ENCODE measurements at regions not wholly inside any gene's neighbourhood (a gene's known extent, or its start where the extent isn't known, plus 50 kb on each side); places are given as distances from the start of the nearest gene placed in this dataset.

GRCh38 chr11:32313477-32313876 is 121.9 kb downstream of the WT1 start:
- no CpG with 5 or more reads among the region's 6 CpGs for WGBS (ENCODE audit: insufficient coverage, insufficient read length)
- no peaks in the 10 kb centered on the region for H3K36me3 ChIP-seq (ENCODE audit: control insufficient read depth, insufficient read depth, low read length)
- no peak overlapping the region for H3K4me3 ChIP-seq (ENCODE audit: low read length)
- H3K27me3 ChIP-seq (ENCODE audit: control insufficient read depth, insufficient read depth, low read length), result no peaks in the 10 kb centered on the region
- DNase-seq (ENCODE audit: low read depth, low spot score), result no peak
- H3K27ac ChIP-seq (ENCODE audit: low read length), result no peak overlapping the region
- no peaks in the 10 kb centered on the region for H3K9me3 ChIP-seq (ENCODE audit: control insufficient read depth, insufficient read depth, low read length)
- 0 out of 2 replicates have a peak, but pooled peaks cover 3% of the 10 kb centered on the region for H3K4me1 ChIP-seq (ENCODE audit: control insufficient read depth, insufficient read depth, low read length)

- no peak for DNase-seq (ENCODE audit: low read depth, low spot score)
- no peaks in the 10 kb centered on the region for H3K36me3 ChIP-seq (ENCODE audit: control insufficient read depth, insufficient read depth, low read length)
- H3K27ac ChIP-seq (ENCODE audit: low read length), result no peak overlapping the region
- WGBS (ENCODE audit: insufficient coverage, insufficient read length), result no CpG with 5 or more reads among the region's 4 CpGs
- no peaks in the 10 kb centered on the region for H3K27me3 ChIP-seq (ENCODE audit: control insufficient read depth, insufficient read depth, low read length)
- H3K4me1 ChIP-seq (ENCODE audit: control insufficient read depth, insufficient read depth, low read length), result 0 out of 2 replicates have a peak, but pooled peaks cover 3% of the 10 kb centered on the region
- H3K9me3 ChIP-seq (ENCODE audit: control insufficient read depth, insufficient read depth, low read length), result no peaks in the 10 kb centered on the region
- no peak overlapping the region for H3K4me3 ChIP-seq (ENCODE audit: low read length)
Observed at GRCh38 chr11:32315121-32315520, 120.2 kb downstream of the WT1 start.

GRCh38 chr11:32316232-32316631 is 119.1 kb downstream of the WT1 start:
- no peak overlapping the region for H3K4me3 ChIP-seq (ENCODE audit: low read length)
- H3K4me1 ChIP-seq (ENCODE audit: control insufficient read depth, insufficient read depth, low read length), result 0 out of 2 replicates have a peak, but pooled peaks cover 3% of the 10 kb centered on the region
- no peak for DNase-seq (ENCODE audit: low read depth, low spot score)
- no peaks in the 10 kb centered on the region for H3K9me3 ChIP-seq (ENCODE audit: control insufficient read depth, insufficient read depth, low read length)
- no peaks in the 10 kb centered on the region for H3K36me3 ChIP-seq (ENCODE audit: control insufficient read depth, insufficient read depth, low read length)
- H3K27ac ChIP-seq (ENCODE audit: low read length), result no peak overlapping the region
- H3K27me3 ChIP-seq (ENCODE audit: control insufficient read depth, insufficient read depth, low read length), result no peaks in the 10 kb centered on the region
- WGBS (ENCODE audit: insufficient coverage, insufficient read length), result no CpG with 5 or more reads among the region's 3 CpGs

DNA sequence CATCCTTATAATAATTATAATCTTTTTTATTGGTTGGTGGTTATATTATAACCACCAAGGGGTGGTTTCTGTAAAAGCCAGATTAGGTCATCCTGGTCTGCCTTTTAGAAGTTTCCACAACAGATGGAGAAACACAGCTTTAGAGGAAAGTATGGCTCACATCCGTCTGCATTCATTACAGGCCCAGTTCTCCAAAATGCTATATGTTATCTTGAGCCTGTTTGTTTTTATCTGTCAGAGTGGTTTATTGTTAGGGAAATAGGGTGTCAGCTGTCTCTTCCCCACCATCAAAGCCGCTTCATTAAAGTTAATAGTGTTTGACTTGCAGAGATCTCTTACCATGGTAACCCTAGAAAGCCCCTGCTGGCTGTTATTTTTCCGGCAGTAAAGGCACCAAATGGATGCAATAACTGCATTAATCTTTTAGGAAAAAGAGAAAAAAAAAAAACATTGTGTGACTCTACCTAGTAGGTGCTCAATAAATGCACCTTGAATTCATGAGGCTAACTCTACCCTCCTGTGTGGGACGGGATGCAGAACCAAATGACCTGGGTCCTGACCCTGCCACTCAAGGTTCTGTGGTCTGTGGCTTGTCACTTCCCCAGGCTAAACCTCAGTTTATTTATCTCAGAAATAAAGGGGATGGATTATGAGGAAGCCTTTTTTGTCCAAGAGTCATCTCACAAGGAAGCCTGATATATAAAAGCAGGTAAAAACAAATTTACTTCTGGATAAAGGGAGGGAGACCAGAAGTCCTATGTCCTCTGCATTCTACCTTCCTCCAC is 118.3 kb downstream of the WT1 start:
- no CpG with 5 or more reads among the region's 4 CpGs for WGBS (ENCODE audit: insufficient coverage, insufficient read length)
- no peak for DNase-seq (ENCODE audit: low read depth, low spot score)
- no peaks in the 10 kb centered on the region for H3K27me3 ChIP-seq (ENCODE audit: control insufficient read depth, insufficient read depth, low read length)
- H3K4me1 ChIP-seq (ENCODE audit: control insufficient read depth, insufficient read depth, low read length), result 0 out of 2 replicates have a peak, but pooled peaks cover 3% of the 10 kb centered on the region
- no peaks in the 10 kb centered on the region for H3K9me3 ChIP-seq (ENCODE audit: control insufficient read depth, insufficient read depth, low read length)
- H3K4me3 ChIP-seq (ENCODE audit: low read length), result no peak overlapping the region
- no peaks in the 10 kb centered on the region for H3K36me3 ChIP-seq (ENCODE audit: control insufficient read depth, insufficient read depth, low read length)
- no peak overlapping the region for H3K27ac ChIP-seq (ENCODE audit: low read length)

- DNase-seq (ENCODE audit: low read depth, low spot score), result no peak
- H3K27ac ChIP-seq (ENCODE audit: low read length), result no peak overlapping the region
- no CpG with 5 or more reads among the region's 1 CpG for WGBS (ENCODE audit: insufficient coverage, insufficient read length)
- 0 out of 2 replicates have a peak, but pooled peaks cover 3% of the 10 kb centered on the region for H3K4me1 ChIP-seq (ENCODE audit: control insufficient read depth, insufficient read depth, low read length)
- no peaks in the 10 kb centered on the region for H3K27me3 ChIP-seq (ENCODE audit: control insufficient read depth, insufficient read depth, low read length)
- H3K36me3 ChIP-seq (ENCODE audit: control insufficient read depth, insufficient read depth, low read length), result no peaks in the 10 kb centered on the region
- no peak overlapping the region for H3K4me3 ChIP-seq (ENCODE audit: low read length)
- H3K9me3 ChIP-seq (ENCODE audit: control insufficient read depth, insufficient read depth, low read length), result no peaks in the 10 kb centered on the region
Observed at GRCh38 chr11:32317643-32318042, 117.7 kb downstream of the WT1 start.

DNA sequence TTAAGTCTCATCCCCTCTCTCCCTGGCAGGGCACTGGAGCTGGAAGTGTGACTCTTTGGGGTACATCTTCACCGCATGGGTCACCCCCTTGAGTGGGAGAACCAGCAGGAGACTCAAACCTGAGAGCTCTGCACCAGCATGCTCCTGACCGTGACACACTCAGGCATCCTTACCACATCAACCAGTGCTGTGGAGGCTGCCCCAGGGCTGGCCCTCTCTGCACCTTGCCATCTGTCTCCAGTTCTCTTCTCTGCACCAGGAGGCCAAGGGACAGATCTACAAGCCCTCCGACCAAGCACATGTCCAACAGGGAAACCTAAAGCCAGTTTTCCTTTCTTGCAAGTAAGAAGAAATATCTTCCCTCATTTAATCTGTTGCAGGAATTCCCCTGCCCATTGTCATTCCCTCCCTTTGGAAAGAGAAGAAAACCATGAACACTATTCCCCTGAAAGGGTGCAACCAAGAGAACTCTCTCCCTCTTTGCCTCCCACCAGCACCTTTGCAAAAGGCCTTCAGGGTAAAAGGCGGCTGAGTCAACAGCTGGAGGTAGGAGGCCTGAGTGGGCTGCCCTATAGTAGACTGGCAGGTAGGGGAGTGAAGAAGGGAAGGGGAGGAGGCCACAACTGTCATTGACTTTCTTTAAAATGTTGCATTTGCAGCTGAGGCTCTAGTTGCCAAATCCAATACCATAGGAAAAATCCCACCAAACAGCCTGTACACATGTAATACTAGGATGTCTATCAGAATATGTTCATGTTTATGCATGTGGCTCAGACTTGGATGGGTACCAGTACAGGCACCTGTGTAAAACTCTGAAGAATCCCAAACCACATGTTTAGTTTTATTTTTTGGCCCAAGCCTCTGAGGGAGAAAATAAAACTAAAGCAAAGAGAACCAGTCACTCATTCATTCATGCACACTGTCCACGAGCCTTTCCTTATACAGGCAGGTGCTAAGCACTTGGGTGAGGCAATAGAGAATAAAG is 117.0 kb downstream of the WT1 start:
- H3K4me1 ChIP-seq (ENCODE audit: control insufficient read depth, insufficient read depth, low read length), result 0 out of 2 replicates have a peak, but pooled peaks cover 1% of the 10 kb centered on the region
- no peak overlapping the region for H3K27ac ChIP-seq (ENCODE audit: low read length)
- H3K36me3 ChIP-seq (ENCODE audit: control insufficient read depth, insufficient read depth, low read length), result no peaks in the 10 kb centered on the region
- WGBS (ENCODE audit: insufficient coverage, insufficient read length), result no CpG with 5 or more reads among the region's 5 CpGs
- no peak overlapping the region for H3K4me3 ChIP-seq (ENCODE audit: low read length)
- H3K9me3 ChIP-seq (ENCODE audit: control insufficient read depth, insufficient read depth, low read length), result no peaks in the 10 kb centered on the region
- DNase-seq (ENCODE audit: low read depth, low spot score), result no peak
- H3K27me3 ChIP-seq (ENCODE audit: control insufficient read depth, insufficient read depth, low read length), result no peaks in the 10 kb centered on the region

DNA sequence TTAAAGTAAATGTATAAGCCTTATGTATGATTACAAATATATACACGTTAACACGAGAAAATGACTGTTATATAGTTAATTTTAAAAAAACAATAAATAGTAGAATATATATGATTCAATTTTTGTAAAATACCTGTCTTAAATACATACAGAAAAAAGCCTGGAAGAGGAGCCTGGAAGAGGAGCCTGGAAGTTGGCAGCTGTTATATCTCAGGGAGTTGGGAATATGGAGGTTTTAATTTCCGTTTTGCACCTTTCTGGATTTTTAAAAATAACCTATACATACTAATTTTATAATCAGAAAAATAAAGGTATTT is 111.6 kb downstream of the WT1 start:
- H3K4me1 ChIP-seq (ENCODE audit: control insufficient read depth, insufficient read depth, low read length), result no peaks in the 10 kb centered on the region
- H3K4me3 ChIP-seq (ENCODE audit: low read length), result no peak overlapping the region
- H3K27ac ChIP-seq (ENCODE audit: low read length), result no peak overlapping the region
- no peaks in the 10 kb centered on the region for H3K9me3 ChIP-seq (ENCODE audit: control insufficient read depth, insufficient read depth, low read length)
- H3K27me3 ChIP-seq (ENCODE audit: control insufficient read depth, insufficient read depth, low read length), result no peaks in the 10 kb centered on the region
- H3K36me3 ChIP-seq (ENCODE audit: control insufficient read depth, insufficient read depth, low read length), result no peaks in the 10 kb centered on the region
- WGBS (ENCODE audit: insufficient coverage, insufficient read length), result no CpG with 5 or more reads among the region's 3 CpGs
- no peak for DNase-seq (ENCODE audit: low read depth, low spot score)

GRCh38 chr11:32325187-32325586 is 110.2 kb downstream of the WT1 start:
- no peak overlapping the region for H3K27ac ChIP-seq (ENCODE audit: low read length)
- H3K4me1 ChIP-seq (ENCODE audit: control insufficient read depth, insufficient read depth, low read length), result no peaks in the 10 kb centered on the region
- H3K36me3 ChIP-seq (ENCODE audit: control insufficient read depth, insufficient read depth, low read length), result no peaks in the 10 kb centered on the region
- DNase-seq (ENCODE audit: low read depth, low spot score), result no peak
- no peaks in the 10 kb centered on the region for H3K9me3 ChIP-seq (ENCODE audit: control insufficient read depth, insufficient read depth, low read length)
- H3K4me3 ChIP-seq (ENCODE audit: low read length), result no peak overlapping the region
- WGBS (ENCODE audit: insufficient coverage, insufficient read length), result no CpG with 5 or more reads among the region's 3 CpGs
- H3K27me3 ChIP-seq (ENCODE audit: control insufficient read depth, insufficient read depth, low read length), result no peaks in the 10 kb centered on the region

DNA sequence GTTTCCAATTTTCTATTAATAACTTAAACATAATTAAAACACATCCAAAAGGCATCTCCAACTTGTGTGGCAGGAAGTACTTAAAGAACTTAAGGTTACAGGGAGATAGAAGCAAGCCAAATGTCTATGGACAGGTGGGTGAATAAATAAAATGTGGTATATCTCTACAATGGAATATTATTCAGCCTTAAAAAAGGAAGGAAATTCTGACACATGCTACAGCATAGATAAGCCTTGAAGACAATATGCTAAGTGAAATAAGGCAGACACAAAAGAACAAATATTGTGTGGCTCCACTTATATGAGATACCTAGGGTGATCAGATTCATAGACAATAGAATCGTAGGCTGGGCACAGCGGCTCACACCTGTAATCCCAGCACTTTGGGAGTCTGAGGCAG is 109.6 kb downstream of the WT1 start:
- DNase-seq (ENCODE audit: low read depth, low spot score), result no peak
- H3K4me3 ChIP-seq (ENCODE audit: low read length), result no peak overlapping the region
- no CpG with 5 or more reads among the region's 2 CpGs for WGBS (ENCODE audit: insufficient coverage, insufficient read length)

GRCh38 chr11:32326522-32326921 is 108.8 kb downstream of the WT1 start:
- no CpG with 5 or more reads among the region's 3 CpGs for WGBS (ENCODE audit: insufficient coverage, insufficient read length)
- H3K4me1 ChIP-seq (ENCODE audit: control insufficient read depth, insufficient read depth, low read length), result no peaks in the 10 kb centered on the region
- H3K4me3 ChIP-seq (ENCODE audit: low read length), result no peak overlapping the region
- H3K9me3 ChIP-seq (ENCODE audit: control insufficient read depth, insufficient read depth, low read length), result no peaks in the 10 kb centered on the region
- no peaks in the 10 kb centered on the region for H3K36me3 ChIP-seq (ENCODE audit: control insufficient read depth, insufficient read depth, low read length)
- H3K27ac ChIP-seq (ENCODE audit: low read length), result no peak overlapping the region
- DNase-seq (ENCODE audit: low read depth, low spot score), result no peak
- H3K27me3 ChIP-seq (ENCODE audit: control insufficient read depth, insufficient read depth, low read length), result no peaks in the 10 kb centered on the region

More for the DNA sequence above, 109.6 kb downstream of the WT1 start:
- no peak overlapping the region for H3K27ac ChIP-seq (ENCODE audit: low read length)
- no peaks in the 10 kb centered on the region for H3K9me3 ChIP-seq (ENCODE audit: control insufficient read depth, insufficient read depth, low read length)
- H3K4me1 ChIP-seq (ENCODE audit: control insufficient read depth, insufficient read depth, low read length), result no peaks in the 10 kb centered on the region
- H3K36me3 ChIP-seq (ENCODE audit: control insufficient read depth, insufficient read depth, low read length), result no peaks in the 10 kb centered on the region
- no peaks in the 10 kb centered on the region for H3K27me3 ChIP-seq (ENCODE audit: control insufficient read depth, insufficient read depth, low read length)

All from iPS DF 6.9 (cell line).